HEK293 (cell line): ENCODE measurements at regions not wholly inside any gene's neighbourhood (a gene's known extent, or its start where the extent isn't known, plus 50 kb on each side); places are given as distances from the start of the nearest gene placed in this dataset.

Experiments
- BCL6B ChIP-seq: fragments of 450-650 bp; formaldehyde crosslinking; IDR thresholded peaks from 2 replicates; pipeline ENCODE4 v1.5.1; 2017; ENCODE audit warnings: missing biosample characterization, missing genetic modification characterization
- GLIS1 ChIP-seq: fragments of 450-650 bp; formaldehyde crosslinking; IDR thresholded peaks from 2 replicates; pipeline ENCODE4 v1.5.1; 2016; ENCODE audit warnings: missing biosample characterization, missing genetic modification characterization
- IKZF3 ChIP-seq: fragments of 450-650 bp; IDR thresholded peaks from 2 replicates; pipeline ENCODE4 v1.5.0; 2018; ENCODE audit warnings: missing biosample characterization, mild to moderate bottlenecking, missing genetic modification characterization, moderate library complexity
- ZBTB6 ChIP-seq: fragments of 450-650 bp; formaldehyde crosslinking; IDR thresholded peaks from 2 replicates; pipeline ENCODE4 v1.5.1; 2017; ENCODE audit warnings: missing biosample characterization, missing genetic modification characterization
- ZNF155 ChIP-seq: fragments of 450-650 bp; formaldehyde crosslinking; IDR thresholded peaks from 2 replicates; pipeline ENCODE4 v1.5.1; 2016; ENCODE audit warnings: missing biosample characterization, missing genetic modification characterization
- ZNF16 ChIP-seq: fragments of 450-650 bp; formaldehyde crosslinking; IDR thresholded peaks from 2 replicates; pipeline ENCODE4 v1.5.1; 2016; ENCODE audit warnings: low read depth, missing biosample characterization, missing genetic modification characterization
- ZNF2 ChIP-seq: fragments of 450-650 bp; formaldehyde crosslinking; IDR thresholded peaks from 2 replicates; pipeline ENCODE4 v1.5.1; 2016; ENCODE audit warnings: missing biosample characterization, missing genetic modification characterization
- ZNF488 ChIP-seq: fragments of 450-650 bp; formaldehyde crosslinking; IDR thresholded peaks from 2 replicates; pipeline ENCODE4 v1.5.1; 2016; ENCODE audit warnings: missing biosample characterization, missing genetic modification characterization
- ZNF555 ChIP-seq: fragments of 450-650 bp; formaldehyde crosslinking; conservative IDR thresholded peaks from 2 replicates; pipeline ENCODE4 v1.5.1; 2017; ENCODE audit warnings: missing biosample characterization, mild to moderate bottlenecking, missing genetic modification characterization, inconsistent platforms
- ZNF561 ChIP-seq: fragments of 450-650 bp; IDR thresholded peaks from 2 replicates; pipeline ENCODE4 v1.5.1; 2018; ENCODE audit warnings: missing biosample characterization, missing genetic modification characterization, borderline replicate concordance
- ZNF664 ChIP-seq: fragments of 450-650 bp; formaldehyde crosslinking; IDR thresholded peaks from 2 replicates; pipeline ENCODE4 v1.5.1; 2016; ENCODE audit warnings: missing biosample characterization, missing genetic modification characterization
- ZNF830 ChIP-seq: fragments of 450-650 bp; IDR thresholded peaks from 2 replicates; pipeline ENCODE4 v1.5.0; 2018; ENCODE audit warnings: missing biosample characterization, missing genetic modification characterization, low read depth, mild to moderate bottlenecking, moderate library complexity
- ZSCAN23 ChIP-seq: fragments of 450-650 bp; formaldehyde crosslinking; IDR thresholded peaks from 2 replicates; pipeline ENCODE4 v1.5.1; 2016; ENCODE audit warnings: missing biosample characterization, missing genetic modification characterization
- TF ChIP-seq, protein P1 (sequence below): fragments of 450-650 bp; formaldehyde crosslinking; IDR thresholded peaks from 2 replicates; pipeline ENCODE4 v1.5.1; 2017; ENCODE audit warnings: missing biosample characterization, missing genetic modification characterization
- TF ChIP-seq, protein P2 (sequence below): fragments of 450-650 bp; formaldehyde crosslinking; IDR thresholded peaks from 2 replicates; pipeline ENCODE4 v1.5.1; 2016; ENCODE audit warnings: missing biosample characterization, missing genetic modification characterization, borderline replicate concordance
- TF ChIP-seq, protein P3 (sequence below): fragments of 450-650 bp; formaldehyde crosslinking; IDR thresholded peaks from 2 replicates; pipeline ENCODE4 v1.5.1; 2016; ENCODE audit warnings: missing biosample characterization, missing genetic modification characterization
- TF ChIP-seq, protein P4 (sequence below): fragments of 450-650 bp; formaldehyde crosslinking; IDR thresholded peaks from 2 replicates; pipeline ENCODE4 v1.5.1; 2016; ENCODE audit warnings: missing biosample characterization, missing genetic modification characterization
- TF ChIP-seq, protein P5 (sequence below): fragments of 450-650 bp; formaldehyde crosslinking; IDR thresholded peaks from 2 replicates; pipeline ENCODE4 v1.5.1; 2016; ENCODE audit warnings: missing biosample characterization, missing genetic modification characterization, borderline replicate concordance

GRCh38 chr11:115659061-115659963, 155.1 kb upstream of the CADM1 start (continued):
- no peak for TF ChIP-seq ZNF561 (tag by site-specific recombination)
- 0 out of 2 replicates have a peak, but pooled peaks have one; percentile 43 for TF ChIP-seq ZNF2 (tag by site-specific recombination)
- TF ChIP-seq GLIS1 (tag by site-specific recombination): peak; percentile 99
- no peak for TF ChIP-seq ZNF664 (tag by site-specific recombination)
- TF ChIP-seq, protein P1, sequence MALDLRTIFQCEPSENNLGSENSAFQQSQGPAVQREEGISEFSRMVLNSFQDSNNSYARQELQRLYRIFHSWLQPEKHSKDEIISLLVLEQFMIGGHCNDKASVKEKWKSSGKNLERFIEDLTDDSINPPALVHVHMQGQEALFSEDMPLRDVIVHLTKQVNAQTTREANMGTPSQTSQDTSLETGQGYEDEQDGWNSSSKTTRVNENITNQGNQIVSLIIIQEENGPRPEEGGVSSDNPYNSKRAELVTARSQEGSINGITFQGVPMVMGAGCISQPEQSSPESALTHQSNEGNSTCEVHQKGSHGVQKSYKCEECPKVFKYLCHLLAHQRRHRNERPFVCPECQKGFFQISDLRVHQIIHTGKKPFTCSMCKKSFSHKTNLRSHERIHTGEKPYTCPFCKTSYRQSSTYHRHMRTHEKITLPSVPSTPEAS (tag by site-specific recombination): no peak
- no peak for TF ChIP-seq ZNF830 (tag by site-specific recombination)
- no peak for TF ChIP-seq ZNF555 (tag by site-specific recombination)
- no peak for TF ChIP-seq ZNF155 (tag by site-specific recombination)
- TF ChIP-seq, protein P2, sequence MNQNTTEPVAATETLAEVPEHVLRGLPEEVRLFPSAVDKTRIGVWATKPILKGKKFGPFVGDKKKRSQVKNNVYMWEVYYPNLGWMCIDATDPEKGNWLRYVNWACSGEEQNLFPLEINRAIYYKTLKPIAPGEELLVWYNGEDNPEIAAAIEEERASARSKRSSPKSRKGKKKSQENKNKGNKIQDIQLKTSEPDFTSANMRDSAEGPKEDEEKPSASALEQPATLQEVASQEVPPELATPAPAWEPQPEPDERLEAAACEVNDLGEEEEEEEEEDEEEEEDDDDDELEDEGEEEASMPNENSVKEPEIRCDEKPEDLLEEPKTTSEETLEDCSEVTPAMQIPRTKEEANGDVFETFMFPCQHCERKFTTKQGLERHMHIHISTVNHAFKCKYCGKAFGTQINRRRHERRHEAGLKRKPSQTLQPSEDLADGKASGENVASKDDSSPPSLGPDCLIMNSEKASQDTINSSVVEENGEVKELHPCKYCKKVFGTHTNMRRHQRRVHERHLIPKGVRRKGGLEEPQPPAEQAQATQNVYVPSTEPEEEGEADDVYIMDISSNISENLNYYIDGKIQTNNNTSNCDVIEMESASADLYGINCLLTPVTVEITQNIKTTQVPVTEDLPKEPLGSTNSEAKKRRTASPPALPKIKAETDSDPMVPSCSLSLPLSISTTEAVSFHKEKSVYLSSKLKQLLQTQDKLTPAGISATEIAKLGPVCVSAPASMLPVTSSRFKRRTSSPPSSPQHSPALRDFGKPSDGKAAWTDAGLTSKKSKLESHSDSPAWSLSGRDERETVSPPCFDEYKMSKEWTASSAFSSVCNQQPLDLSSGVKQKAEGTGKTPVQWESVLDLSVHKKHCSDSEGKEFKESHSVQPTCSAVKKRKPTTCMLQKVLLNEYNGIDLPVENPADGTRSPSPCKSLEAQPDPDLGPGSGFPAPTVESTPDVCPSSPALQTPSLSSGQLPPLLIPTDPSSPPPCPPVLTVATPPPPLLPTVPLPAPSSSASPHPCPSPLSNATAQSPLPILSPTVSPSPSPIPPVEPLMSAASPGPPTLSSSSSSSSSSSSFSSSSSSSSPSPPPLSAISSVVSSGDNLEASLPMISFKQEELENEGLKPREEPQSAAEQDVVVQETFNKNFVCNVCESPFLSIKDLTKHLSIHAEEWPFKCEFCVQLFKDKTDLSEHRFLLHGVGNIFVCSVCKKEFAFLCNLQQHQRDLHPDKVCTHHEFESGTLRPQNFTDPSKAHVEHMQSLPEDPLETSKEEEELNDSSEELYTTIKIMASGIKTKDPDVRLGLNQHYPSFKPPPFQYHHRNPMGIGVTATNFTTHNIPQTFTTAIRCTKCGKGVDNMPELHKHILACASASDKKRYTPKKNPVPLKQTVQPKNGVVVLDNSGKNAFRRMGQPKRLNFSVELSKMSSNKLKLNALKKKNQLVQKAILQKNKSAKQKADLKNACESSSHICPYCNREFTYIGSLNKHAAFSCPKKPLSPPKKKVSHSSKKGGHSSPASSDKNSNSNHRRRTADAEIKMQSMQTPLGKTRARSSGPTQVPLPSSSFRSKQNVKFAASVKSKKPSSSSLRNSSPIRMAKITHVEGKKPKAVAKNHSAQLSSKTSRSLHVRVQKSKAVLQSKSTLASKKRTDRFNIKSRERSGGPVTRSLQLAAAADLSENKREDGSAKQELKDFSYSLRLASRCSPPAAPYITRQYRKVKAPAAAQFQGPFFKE (tag by site-specific recombination): no peak
- TF ChIP-seq ZNF16: no peak
- TF ChIP-seq, protein P3, sequence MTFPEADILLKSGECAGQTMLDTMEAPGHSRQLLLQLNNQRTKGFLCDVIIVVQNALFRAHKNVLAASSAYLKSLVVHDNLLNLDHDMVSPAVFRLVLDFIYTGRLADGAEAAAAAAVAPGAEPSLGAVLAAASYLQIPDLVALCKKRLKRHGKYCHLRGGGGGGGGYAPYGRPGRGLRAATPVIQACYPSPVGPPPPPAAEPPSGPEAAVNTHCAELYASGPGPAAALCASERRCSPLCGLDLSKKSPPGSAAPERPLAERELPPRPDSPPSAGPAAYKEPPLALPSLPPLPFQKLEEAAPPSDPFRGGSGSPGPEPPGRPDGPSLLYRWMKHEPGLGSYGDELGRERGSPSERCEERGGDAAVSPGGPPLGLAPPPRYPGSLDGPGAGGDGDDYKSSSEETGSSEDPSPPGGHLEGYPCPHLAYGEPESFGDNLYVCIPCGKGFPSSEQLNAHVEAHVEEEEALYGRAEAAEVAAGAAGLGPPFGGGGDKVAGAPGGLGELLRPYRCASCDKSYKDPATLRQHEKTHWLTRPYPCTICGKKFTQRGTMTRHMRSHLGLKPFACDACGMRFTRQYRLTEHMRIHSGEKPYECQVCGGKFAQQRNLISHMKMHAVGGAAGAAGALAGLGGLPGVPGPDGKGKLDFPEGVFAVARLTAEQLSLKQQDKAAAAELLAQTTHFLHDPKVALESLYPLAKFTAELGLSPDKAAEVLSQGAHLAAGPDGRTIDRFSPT (tag by site-specific recombination): 0 out of 2 replicates have a peak, but pooled peaks have one; percentile 28
- TF ChIP-seq, protein P4, sequence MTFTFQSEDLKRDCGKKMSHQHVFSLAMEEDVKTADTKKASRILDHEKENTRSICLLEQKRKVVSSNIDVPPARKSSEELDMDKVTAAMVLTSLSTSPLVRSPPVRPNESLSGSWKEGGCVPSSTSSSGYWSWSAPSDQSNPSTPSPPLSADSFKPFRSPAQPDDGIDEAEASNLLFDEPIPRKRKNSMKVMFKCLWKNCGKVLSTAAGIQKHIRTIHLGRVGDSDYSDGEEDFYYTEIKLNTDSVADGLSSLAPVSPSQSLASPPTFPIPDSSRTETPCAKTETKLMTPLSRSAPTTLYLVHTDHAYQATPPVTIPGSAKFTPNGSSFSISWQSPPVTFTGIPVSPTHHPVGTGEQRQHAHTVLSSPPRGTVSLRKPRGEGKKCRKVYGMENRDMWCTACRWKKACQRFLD (tag by site-specific recombination): no peak
- TF ChIP-seq ZNF488 (tag by site-specific recombination): no peak
- TF ChIP-seq, protein P5, sequence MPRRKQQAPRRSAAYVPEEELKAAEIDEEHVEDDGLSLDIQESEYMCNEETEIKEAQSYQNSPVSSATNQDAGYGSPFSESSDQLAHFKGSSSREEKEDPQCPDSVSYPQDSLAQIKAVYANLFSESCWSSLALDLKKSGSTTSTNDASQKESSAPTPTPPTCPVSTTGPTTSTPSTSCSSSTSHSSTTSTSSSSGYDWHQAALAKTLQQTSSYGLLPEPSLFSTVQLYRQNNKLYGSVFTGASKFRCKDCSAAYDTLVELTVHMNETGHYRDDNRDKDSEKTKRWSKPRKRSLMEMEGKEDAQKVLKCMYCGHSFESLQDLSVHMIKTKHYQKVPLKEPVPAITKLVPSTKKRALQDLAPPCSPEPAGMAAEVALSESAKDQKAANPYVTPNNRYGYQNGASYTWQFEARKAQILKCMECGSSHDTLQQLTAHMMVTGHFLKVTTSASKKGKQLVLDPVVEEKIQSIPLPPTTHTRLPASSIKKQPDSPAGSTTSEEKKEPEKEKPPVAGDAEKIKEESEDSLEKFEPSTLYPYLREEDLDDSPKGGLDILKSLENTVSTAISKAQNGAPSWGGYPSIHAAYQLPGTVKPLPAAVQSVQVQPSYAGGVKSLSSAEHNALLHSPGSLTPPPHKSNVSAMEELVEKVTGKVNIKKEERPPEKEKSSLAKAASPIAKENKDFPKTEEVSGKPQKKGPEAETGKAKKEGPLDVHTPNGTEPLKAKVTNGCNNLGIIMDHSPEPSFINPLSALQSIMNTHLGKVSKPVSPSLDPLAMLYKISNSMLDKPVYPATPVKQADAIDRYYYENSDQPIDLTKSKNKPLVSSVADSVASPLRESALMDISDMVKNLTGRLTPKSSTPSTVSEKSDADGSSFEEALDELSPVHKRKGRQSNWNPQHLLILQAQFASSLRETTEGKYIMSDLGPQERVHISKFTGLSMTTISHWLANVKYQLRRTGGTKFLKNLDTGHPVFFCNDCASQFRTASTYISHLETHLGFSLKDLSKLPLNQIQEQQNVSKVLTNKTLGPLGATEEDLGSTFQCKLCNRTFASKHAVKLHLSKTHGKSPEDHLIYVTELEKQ (tag by site-specific recombination): no peak
- TF ChIP-seq ZSCAN23 (tag by site-specific recombination): no peak
- TF ChIP-seq ZBTB6 (tag by site-specific recombination): peak; percentile 41; the same call in 1 of the 2 replicates
- 0 out of 2 replicates have a peak, but pooled peaks have one; percentile 3 for TF ChIP-seq IKZF3
- TF ChIP-seq BCL6B (tag by site-specific recombination): no peak
